K562 (cell line): ENCODE measurements at regions not wholly inside any gene's neighbourhood (a gene's known extent, or its start where the extent isn't known, plus 50 kb on each side); places are given as distances from the start of the nearest gene placed in this dataset.

Source experiments
- ATAC-seq: fragments of 200-7000 bp; cut with Tn5 transposase; 3 replicates; pipeline ENCODE4 v1.9.1; 2020; ENCODE audit warnings: moderate library complexity
- BruUV-seq: library from RNA; stranded (reverse); fragments of 400-500 nt; replicated peaks from 2 replicates; lab custom pipeline; 2021; lab: Mats Ljungman, UMichigan
- CTCF ChIA-PET: fragments of 300-600 bp; formaldehyde crosslinking; extraction: SDS; loops from one replicate; lab custom pipeline; 2021; ENCODE audit warnings: low intra/inter-chr PET ratio; lab: Yijun Ruan, JAX
- POLR2A ChIA-PET: fragments of 300-600, 350-650 bp; sonication (Branson Sonifier 250); formaldehyde crosslinking; extraction: SDS; loops from one replicate; lab custom pipeline; 2021; ENCODE audit warnings: antibody characterized with exemption, inconsistent platforms; lab: Yijun Ruan, JAX
- DNase-seq, 4 experiments: peaks; one replicate each; pipeline versions ENCODE4 v3.0.0 to v3.0.0-alpha.2; 2011 to 2018; ENCODE audit warnings: low spot score in 3 of 4, mixed read lengths in 3 of 4; ENCODE audit errors: extremely low read depth in 1 of 4
- FAIRE-seq: peaks from 2 replicates; lab custom pipeline; 2011; peaks lifted over from hg19 to GRCh38; lab: Jason Lieb, UNC
- H2AFZ ChIP-seq: 2 replicates; pipeline ENCODE4 v1.6.0; 2011; ENCODE audit warnings: low read depth, low read length, control low read depth, inconsistent platforms
- H3K27ac ChIP-seq: fragments of 200-600 bp; 3 replicates; pipeline ENCODE4 v1.8.0; 2011; ENCODE audit warnings: low read depth, mild to moderate bottlenecking, control low read depth, inconsistent platforms, low read length, moderate library complexity, mixed read lengths; ENCODE audit errors: extremely low read depth
- H3K27me3 ChIP-seq, 2 experiments: fragments of 300-600 bp in 1 of 2; 2 replicates in 1 of 2; 3 replicates in 1 of 2; pipeline versions ENCODE4 v1.6.0 to v1.8.0; 2011; ENCODE audit warnings: inconsistent platforms in 2 of 2, low read length in 2 of 2, mild to moderate bottlenecking in 1 of 2, mixed read lengths in 1 of 2, moderate library complexity in 1 of 2; ENCODE audit not compliant: control insufficient read depth in 2 of 2, insufficient read depth in 2 of 2
- H3K36me3 ChIP-seq: fragments of 300-600 bp; 3 replicates; pipeline ENCODE4 v1.8.0; 2011; ENCODE audit warnings: mild to moderate bottlenecking, low read length, inconsistent platforms; ENCODE audit not compliant: control insufficient read depth, insufficient read depth
- H3K4me1 ChIP-seq, 2 experiments: fragments of 200-600 bp in 1 of 2; replicated peaks in 1 of 2; 2 replicates in 1 of 2; 3 replicates in 1 of 2; pipeline versions ENCODE4 v1.5.1 to v1.8.0; 2011; ENCODE audit warnings: inconsistent platforms in 2 of 2, low read length in 2 of 2, mild to moderate bottlenecking in 1 of 2, mixed read lengths in 1 of 2, moderate library complexity in 1 of 2; ENCODE audit not compliant: control insufficient read depth in 2 of 2, insufficient read depth in 2 of 2
- H3K4me2 ChIP-seq: 2 replicates; pipeline ENCODE4 v1.6.1; 2011; ENCODE audit warnings: low read length, control low read depth, inconsistent platforms, mixed read lengths; ENCODE audit not compliant: insufficient read depth
- H3K4me3 ChIP-seq: fragments of 200-600 bp; sonication (generic), shearing (Covaris generic); 2 replicates; pipeline ENCODE4 v1.5.1; 2016; ENCODE audit warnings: control low read depth, inconsistent platforms
- H3K79me2 ChIP-seq: fragments of 200-600 bp; 3 replicates; pipeline ENCODE4 v1.8.0; 2011; ENCODE audit warnings: low read length, inconsistent platforms; ENCODE audit not compliant: control insufficient read depth, insufficient read depth
- H3K9ac ChIP-seq, 2 experiments: 2 replicates each; pipeline versions ENCODE4 v1.6.0 to v1.6.1; 2011; ENCODE audit warnings: low read depth in 2 of 2, low read length in 2 of 2, control low read depth in 1 of 2, inconsistent platforms in 1 of 2, mild to moderate bottlenecking in 1 of 2, mixed read lengths in 1 of 2; ENCODE audit not compliant: insufficient read depth in 1 of 2
- H3K9me1 ChIP-seq: one replicate; pipeline ENCODE4 v1.6.0; 2011; ENCODE audit warnings: inconsistent platforms, mild to moderate bottlenecking, low read length, moderate library complexity; ENCODE audit not compliant: control insufficient read depth, insufficient read depth
- H3K9me3 ChIP-seq: replicated peaks from 2 replicates; pipeline ENCODE4 v1.5.1; 2011; ENCODE audit warnings: low read depth, low read length, inconsistent platforms; ENCODE audit not compliant: control insufficient read depth, insufficient read depth
- H4K20me1 ChIP-seq: replicated peaks from 2 replicates; pipeline ENCODE4 v1.6.1; 2011; ENCODE audit warnings: low read length, inconsistent platforms, mixed read lengths; ENCODE audit not compliant: control insufficient read depth, insufficient read depth
- ETS1 ChIP-seq: conservative IDR thresholded peaks from 2 replicates; pipeline ENCODE4 v1.6.1; 2011; ENCODE audit warnings: low read depth, mild to moderate bottlenecking, low read length; ENCODE audit not compliant: control insufficient read depth
- FUS ChIP-seq: fragments of 200-400 bp; formaldehyde crosslinking; optimal IDR thresholded peaks from 2 replicates; pipeline ENCODE3; 2017; ENCODE audit warnings: low read depth, low read length
- HDAC3 ChIP-seq: fragments of 450-650 bp; IDR thresholded peaks from 2 replicates; pipeline ENCODE4 v1.6.1; 2018; ENCODE audit warnings: borderline replicate concordance, mild to moderate bottlenecking, moderate library complexity; ENCODE audit not compliant: partially characterized antibody
- MCM5 ChIP-seq: fragments of 450-650 bp; IDR thresholded peaks from 2 replicates; pipeline ENCODE4 v1.6.1; 2016; ENCODE audit warnings: low read depth
- SMARCB1 ChIP-seq: IDR thresholded peaks from 2 replicates; pipeline ENCODE4 v1.6.1; 2011; ENCODE audit warnings: improper control_type of control experiment, low read depth; ENCODE audit not compliant: insufficient read length
- TCF7L2 ChIP-seq: fragments of 150-350 bp; IDR thresholded peaks from 2 replicates; pipeline ENCODE4 v1.6.1; 2016; ENCODE audit warnings: low read depth, mild to moderate bottlenecking, low read length, moderate library complexity
- ZEB2 ChIP-seq: fragments of 450-650 bp; IDR thresholded peaks from 2 replicates; pipeline ENCODE4 v1.6.1; 2016
- ZNF280B ChIP-seq: fragments of 250-450 bp; sonication (Bioruptor Pico); IDR thresholded peaks from 2 replicates; pipeline ENCODE4 v1.5.1; 2021; ENCODE audit warnings: mild to moderate bottlenecking
- ZNF408 ChIP-seq: fragments of 250-450 bp; sonication (Bioruptor Pico); IDR thresholded peaks from 2 replicates; pipeline ENCODE4 v1.4.0; 2020; ENCODE audit warnings: low read depth, mild to moderate bottlenecking, moderate library complexity
- ZNF655 ChIP-seq: fragments of 250-450 bp; sonication (Bioruptor Pico); IDR thresholded peaks from 2 replicates; pipeline ENCODE4 v1.5.0; 2021
- ZNF764 ChIP-seq: fragments of 250-450 bp; sonication (Bioruptor Pico); IDR thresholded peaks from 2 replicates; pipeline ENCODE4 v1.4.0; 2020; ENCODE audit warnings: low read depth, mild to moderate bottlenecking, moderate library complexity
- WGBS: fragments of 100-300 bp; shearing (Covaris generic); methylation state at CpG from one replicate; pipeline ENCODE4 v1.1.6; 2016; ENCODE audit warnings: low coverage, mixed read lengths; ENCODE audit not compliant: insufficient coverage; ENCODE audit errors: missing lambda C conversion rate; 5-methylcytosine and 5-hydroxymethylcytosine counted together
- in situ Hi-C: fragments of 300-500 bp; cut with MboI; formaldehyde crosslinking; loops from 4 replicates; pipeline ENCODE4 v1.15.0; 2018; ENCODE audit warnings: inconsistent platforms, mixed read lengths
- intact Hi-C: fragments of 100-400 bp; cut with micrococcal nuclease; formaldehyde crosslinking; loops from 2 replicates; pipeline ENCODE4 v1.14.2; 2022
- TF ChIP-seq, protein P1 (sequence below): fragments of 250-450 bp; sonication (Bioruptor Pico); IDR thresholded peaks from 2 replicates; pipeline ENCODE4 v1.5.0; 2021

DNA sequence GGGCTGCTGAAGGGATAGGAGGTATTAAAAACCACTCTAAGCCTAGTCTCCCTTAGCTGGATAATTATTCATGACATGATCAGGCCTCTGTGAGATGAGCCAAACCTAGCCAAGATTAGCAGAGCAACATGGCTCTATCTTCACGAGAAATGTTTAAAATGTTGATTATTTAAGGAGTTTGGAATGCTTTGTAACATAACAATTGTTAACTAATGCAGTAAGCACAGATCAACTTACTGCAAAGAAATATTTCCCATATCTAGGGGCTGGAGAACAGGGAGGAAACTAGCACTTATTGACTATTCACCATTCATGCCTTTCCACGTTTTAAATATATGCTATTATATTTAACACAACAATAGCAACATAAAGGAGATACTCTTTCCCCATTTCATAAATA lies 833.7 kb upstream of the CHAC2 start:
- Histone ChIP-seq H3K36me3 (no peaks in the 10 kb centered on the region), H3K9me1 (no peaks in the 10 kb centered on the region), H3K9me3 (no peaks in the 10 kb centered on the region; the same call in 1 of the 2 replicates), H2AFZ (no peak overlapping the region), H3K4me3 (no peak overlapping the region), H3K27ac (no peak overlapping the region), H3K27me3 (no peaks in the 10 kb centered on the region), H4K20me1 (no peaks in the 10 kb centered on the region), H3K4me2 (no peak overlapping the region), H3K9ac (no peak overlapping the region), H3K4me1 (no peaks in the 10 kb centered on the region), H3K79me2 (no peaks in the 10 kb centered on the region)
- intact Hi-C loops (no loop called here), in situ Hi-C loops (no loop called here)
- ChIA-PET POLR2A (no interaction called here), CTCF (no interaction called here)
- FAIRE-seq (no peak), ATAC-seq (no peak), DNase-seq (no peak)
- no TSS peak for BruUV-seq
- TF ChIP-seq FUS (no peak), MCM5 (no peak), ZNF655 (CRISPR knock-in tag) (no peak), HDAC3 (no peak)
- WGBS, result 0% methylated on average over 2 of the region's 2 CpGs

DNA sequence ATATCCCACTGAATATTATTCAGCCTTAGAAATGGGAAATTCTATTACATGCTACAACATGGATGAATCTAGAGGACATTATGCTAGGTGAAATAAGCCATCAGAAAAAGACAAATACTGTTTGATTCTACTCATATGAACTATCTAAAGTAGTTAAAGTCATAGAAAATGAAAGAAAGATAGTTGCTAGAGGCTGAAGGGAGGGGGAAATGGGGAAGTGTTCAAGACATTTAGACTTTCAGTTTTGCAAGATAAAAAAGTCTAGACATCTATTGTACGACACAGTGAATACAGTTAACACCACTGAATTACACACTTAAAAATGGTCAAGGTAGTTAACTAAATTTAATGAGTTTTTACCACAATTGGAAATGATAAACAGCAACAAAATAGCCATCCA lies 835.9 kb upstream of the CHAC2 start:
- Histone ChIP-seq H4K20me1 (no peaks in the 10 kb centered on the region), H3K79me2 (no peaks in the 10 kb centered on the region), H3K36me3 (no peaks in the 10 kb centered on the region), H3K4me2 (no peak overlapping the region), H3K9me1 (no peaks in the 10 kb centered on the region), H3K27me3 (no peaks in the 10 kb centered on the region), H3K27ac (no peak overlapping the region), H3K9ac (no peak overlapping the region), H3K9me3 (no peaks in the 10 kb centered on the region), H2AFZ (no peak overlapping the region), H3K4me3 (no peak overlapping the region), H3K4me1 (no peaks in the 10 kb centered on the region)
- CTCF ChIA-PET, result no interaction called here
- in situ Hi-C loops, result no loop called here
- ATAC-seq (no peak), FAIRE-seq (no peak), DNase-seq (no peak)
- BruUV-seq, result no TSS peak
- POLR2A ChIA-PET, result no interaction called here
- intact Hi-C loops, result no loop called here
- WGBS, result 0% methylated on average over 1 of the region's 1 CpG
- TF ChIP-seq ZNF280B (CRISPR knock-in tag) (no peak), TCF7L2 (no peak), ZNF408 (no peak), SMARCB1 (no peak), ZEB2 (no peak), ZNF764 (CRISPR knock-in tag) (no peak), ETS1 (no peak)
- TF ChIP-seq, protein P1, sequence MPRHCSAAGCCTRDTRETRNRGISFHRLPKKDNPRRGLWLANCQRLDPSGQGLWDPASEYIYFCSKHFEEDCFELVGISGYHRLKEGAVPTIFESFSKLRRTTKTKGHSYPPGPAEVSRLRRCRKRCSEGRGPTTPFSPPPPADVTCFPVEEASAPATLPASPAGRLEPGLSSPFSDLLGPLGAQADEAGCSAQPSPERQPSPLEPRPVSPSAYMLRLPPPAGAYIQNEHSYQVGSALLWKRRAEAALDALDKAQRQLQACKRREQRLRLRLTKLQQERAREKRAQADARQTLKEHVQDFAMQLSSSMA (CRISPR knock-in tag), result no peak
